CD14-positive monocyte (primary cell): ENCODE measurements at regions not wholly inside any gene's neighbourhood (a gene's known extent, or its start where the extent isn't known, plus 50 kb on each side); places are given as distances from the start of the nearest gene placed in this dataset.
"Not testable (repeated sequence)": the region's sequence is repeated elsewhere in the genome, so short reads cannot be mapped to it uniquely, and the experiment has no call there.

ENCODE experiments used
- DNase-seq, 3 donors: peaks; one replicate each; pipeline ENCODE4 v3.0.0-alpha.2; 2011 to 2022
- H2AFZ ChIP-seq: 2 replicates; pipeline ENCODE4 v1.6.0; 2012; ENCODE audit warnings: mild to moderate bottlenecking, low read depth, low read length, inconsistent platforms; ENCODE audit not compliant: insufficient read depth, poor library complexity, severe bottlenecking
- H3K27ac ChIP-seq, 2 donors: 1 replicate in 1 of 2; 2 replicates in 1 of 2; pipeline ENCODE4 v1.5.1; 2012 to 2013; ENCODE audit warnings: low read length in 2 of 2, control low read depth in 1 of 2, inconsistent platforms in 1 of 2, low read depth in 1 of 2, mild to moderate bottlenecking in 1 of 2
- H3K27me3 ChIP-seq, 2 donors: one replicate each; pipeline versions ENCODE4 v1.6.0 to v1.6.1; 2011 to 2013; ENCODE audit warnings: low read length in 2 of 2; ENCODE audit not compliant: control insufficient read depth in 2 of 2, insufficient read depth in 2 of 2
- H3K36me3 ChIP-seq, 2 donors: replicated peaks in 1 of 2; 1 replicate in 1 of 2; 2 replicates in 1 of 2; pipeline versions ENCODE4 v1.5.1 to v1.6.1; 2012 to 2013; ENCODE audit warnings: low read length in 2 of 2, control low read depth in 1 of 2, inconsistent platforms in 1 of 2, mild to moderate bottlenecking in 1 of 2; ENCODE audit not compliant: insufficient read depth in 2 of 2, control insufficient read depth in 1 of 2
- H3K4me1 ChIP-seq, 2 donors: 1 replicate in 1 of 2; 2 replicates in 1 of 2; pipeline versions ENCODE4 v1.5.1 to v1.6.1; 2012 to 2013; ENCODE audit warnings: low read length in 2 of 2, control low read depth in 1 of 2, inconsistent platforms in 1 of 2, mild to moderate bottlenecking in 1 of 2, moderate library complexity in 1 of 2; ENCODE audit not compliant: insufficient read depth in 2 of 2, control insufficient read depth in 1 of 2
- H3K4me2 ChIP-seq: replicated peaks from 2 replicates; pipeline ENCODE3; 2012; ENCODE audit warnings: low read length, moderate library complexity, mild to moderate bottlenecking; ENCODE audit not compliant: poor library complexity, severe bottlenecking; ENCODE audit errors: extremely low read depth
- H3K4me3 ChIP-seq, 3 experiments: fragments of 200-600 bp in 1 of 3; sonication (generic) in 1 of 3; replicated peaks in 1 of 3; 1 replicate in 2 of 3; 2 replicates in 1 of 3; pipeline ENCODE4 v1.5.1; 2011 to 2013; ENCODE audit warnings: low read length in 3 of 3, mild to moderate bottlenecking in 3 of 3, control low read depth in 2 of 3, low read depth in 2 of 3, inconsistent platforms in 1 of 3, moderate library complexity in 1 of 3
- H3K79me2 ChIP-seq: 2 replicates; pipeline ENCODE4 v1.6.0; 2012; ENCODE audit warnings: mild to moderate bottlenecking, control low read depth, inconsistent platforms, low read length, moderate library complexity; ENCODE audit not compliant: insufficient read depth
- H3K9ac ChIP-seq: 2 replicates; pipeline ENCODE4 v1.6.0; 2017; ENCODE audit warnings: low read length, mild to moderate bottlenecking; ENCODE audit not compliant: insufficient read depth, poor library complexity, severe bottlenecking
- H3K9me3 ChIP-seq, 2 donors: replicated peaks in 1 of 2; 1 replicate in 1 of 2; 2 replicates in 1 of 2; pipeline versions ENCODE4 v1.5.1 to v1.6.1; 2012 to 2013; ENCODE audit warnings: low read length in 2 of 2, control low read depth in 1 of 2; ENCODE audit not compliant: control insufficient read depth in 1 of 2, insufficient read depth in 1 of 2
- H4K20me1 ChIP-seq: 2 replicates; pipeline ENCODE4 v1.6.0; 2012; ENCODE audit warnings: mild to moderate bottlenecking, low read length, control low read depth, moderate library complexity; ENCODE audit not compliant: insufficient read depth
- H3K27ac Mint-ChIP-seq, 7 donors: one replicate each; pipeline ENCODE4 v1.8.0; 2020; ENCODE audit warnings: mild to moderate bottlenecking in 7 of 7, mixed read lengths in 7 of 7, moderate library complexity in 6 of 7, inconsistent platforms in 2 of 7
- H3K27me3 Mint-ChIP-seq, 3 donors: one replicate each; pipeline ENCODE4 v1.8.0; 2021 to 2022; ENCODE audit warnings: low read depth in 3 of 3, mild to moderate bottlenecking in 3 of 3, mixed read lengths in 3 of 3, moderate library complexity in 3 of 3, inconsistent platforms in 1 of 3
- H3K36me3 Mint-ChIP-seq, 2 donors: one replicate each; pipeline ENCODE4 v1.8.0; 2020; ENCODE audit warnings: mixed read lengths in 2 of 2, inconsistent platforms in 1 of 2, mild to moderate bottlenecking in 1 of 2
- H3K4me1 Mint-ChIP-seq: one replicate; pipeline ENCODE4 v1.8.0; 2020; ENCODE audit warnings: mild to moderate bottlenecking, mixed read lengths
- H3K4me3 Mint-ChIP-seq, 2 donors: one replicate each; pipeline ENCODE4 v1.8.0; 2020; ENCODE audit warnings: mild to moderate bottlenecking in 2 of 2, mixed read lengths in 2 of 2, moderate library complexity in 1 of 2
- H3K9me3 Mint-ChIP-seq, 7 donors: one replicate each; pipeline ENCODE4 v1.8.0; 2020 to 2022; ENCODE audit warnings: mixed read lengths in 7 of 7, mild to moderate bottlenecking in 6 of 7, moderate library complexity in 6 of 7, inconsistent platforms in 2 of 7
- CTCF ChIP-seq: fragments of 200-600 bp; IDR thresholded peaks from one replicate; pipeline ENCODE4 v1.8.0; 2022; ENCODE audit warnings: antibody characterized with exemption, mild to moderate bottlenecking
- WGBS: methylation state at CpG from one replicate; pipeline ENCODE4 v1.1.5; 2013; ENCODE audit warnings: missing lambda C conversion rate; ENCODE audit not compliant: insufficient coverage; 5-methylcytosine and 5-hydroxymethylcytosine counted together
- intact Hi-C, 2 donors: fragments of 100-400 bp; cut with micrococcal nuclease; formaldehyde crosslinking; loops; one replicate each; pipeline versions ENCODE4 v1.15.0 to v1.15.1; 2023

DNA sequence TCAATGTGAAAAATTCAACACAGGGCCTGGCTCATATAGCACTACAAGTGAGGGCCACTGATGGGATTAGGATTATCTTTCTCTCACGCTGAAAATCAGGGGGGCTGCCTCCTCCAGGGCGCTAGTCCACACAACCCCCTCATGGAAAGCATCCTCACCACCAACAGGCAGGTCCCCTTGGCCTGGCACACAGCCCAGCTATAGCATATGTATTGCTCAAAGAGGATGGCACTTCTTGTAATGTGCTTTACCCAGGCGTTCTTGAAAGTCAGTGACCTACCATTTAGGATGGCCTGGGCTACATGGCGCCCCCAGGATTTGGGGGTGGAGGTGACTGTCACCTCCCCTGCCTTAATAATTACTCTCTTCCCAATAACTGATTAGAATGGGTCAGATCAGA lies 71.0 kb upstream of the LSM6 start:
- Mint-ChIP-seq H3K36me3 (no peaks in the 10 kb centered on the region), H3K4me3 (no peak overlapping the region), H3K27me3 (peaks cover 0 to 5% (median 2%) of the 10 kb centered on the region in 3 donors), H3K27ac (peak overlapping the region; percentile 96 to 99 (median 97)), H3K9me3 (peaks cover 0 to 3% (median 0%) of the 10 kb centered on the region in 7 donors), H3K4me1 (peaks cover 55% of the 10 kb centered on the region)
- H3K79me2 ChIP-seq, result no peaks in the 10 kb centered on the region
- no peak for DNase-seq
- H3K4me1 ChIP-seq, result peaks cover 60 to 64% of the 10 kb centered on the region in 2 donors
- intact Hi-C loops, result no loop called here
- no CpG with 5 or more reads among the region's 4 CpGs for WGBS
- no peak for TF ChIP-seq CTCF
- no peaks in the 10 kb centered on the region for H4K20me1 ChIP-seq
- no peaks in the 10 kb centered on the region for H3K27me3 ChIP-seq
- H3K9ac ChIP-seq, result no peak overlapping the region
- peak overlapping the region; percentile 56 for H3K4me2 ChIP-seq
- peak overlapping the region in 1 of 3 experiments; percentile 51 for H3K4me3 ChIP-seq
- peak overlapping the region; percentile 26 for H2AFZ ChIP-seq
- H3K36me3 ChIP-seq, result no peaks in the 10 kb centered on the region
- H3K9me3 ChIP-seq, result no peaks in the 10 kb centered on the region
- peak overlapping the region; percentile 91 to 94 for H3K27ac ChIP-seq

DNA sequence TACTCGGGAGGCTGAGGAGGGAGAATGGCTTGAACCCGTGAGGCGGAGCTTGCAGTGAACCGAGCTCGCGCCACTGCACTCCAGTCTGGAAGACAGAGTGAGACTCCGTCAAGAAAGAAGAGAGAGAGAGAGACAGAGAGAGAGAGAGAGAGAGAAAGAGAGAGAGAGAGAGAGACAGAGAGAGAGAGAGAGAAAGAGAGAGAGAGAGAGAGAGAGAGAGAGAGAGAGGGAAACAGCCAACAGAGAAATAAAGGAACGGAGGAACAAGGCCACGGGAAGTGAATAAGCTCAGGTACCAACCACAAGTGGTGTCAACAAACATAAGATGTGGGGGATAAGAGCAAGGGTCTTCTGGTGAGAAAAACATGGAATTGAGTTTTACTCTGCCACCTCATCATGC lies 71.5 kb upstream of the LSM6 start:
- H3K27me3 ChIP-seq, H4K20me1 ChIP-seq, H3K27me3 Mint-ChIP-seq, DNase-seq, H3K4me2 ChIP-seq, H3K36me3 Mint-ChIP-seq, H3K9ac ChIP-seq, H3K9me3 Mint-ChIP-seq, H3K9me3 ChIP-seq, H3K79me2 ChIP-seq, intact Hi-C loops, H3K36me3 ChIP-seq, H3K4me3 Mint-ChIP-seq: not testable (repeated sequence)
- Histone ChIP-seq H3K4me3 (peak overlapping the region in 1 of 3 experiments; percentile 51), H2AFZ (peak overlapping the region; percentile 26), H3K27ac (peak overlapping the region; percentile 91 to 94), H3K4me1 (peaks cover 57 to 59% of the 10 kb centered on the region in 2 donors)
- Mint-ChIP-seq H3K27ac (peak overlapping the region; percentile 96 to 99 (median 97)), H3K4me1 (peaks cover 50% of the 10 kb centered on the region)
- WGBS, result 100% methylated on average over 7 of the region's 9 CpGs
